LoVo (cell line): ENCODE measurements at regions not wholly inside any gene's neighbourhood (a gene's known extent, or its start where the extent isn't known, plus 50 kb on each side); places are given as distances from the start of the nearest gene placed in this dataset.
"Not testable (repeated sequence)": the region's sequence is repeated elsewhere in the genome, so short reads cannot be mapped to it uniquely, and the experiment has no call there.

ENCODE experiments used
- DNase-seq: peaks from one replicate; pipeline ENCODE4 v3.0.0-alpha.2; 2016; ENCODE audit warnings: low spot score

DNA sequence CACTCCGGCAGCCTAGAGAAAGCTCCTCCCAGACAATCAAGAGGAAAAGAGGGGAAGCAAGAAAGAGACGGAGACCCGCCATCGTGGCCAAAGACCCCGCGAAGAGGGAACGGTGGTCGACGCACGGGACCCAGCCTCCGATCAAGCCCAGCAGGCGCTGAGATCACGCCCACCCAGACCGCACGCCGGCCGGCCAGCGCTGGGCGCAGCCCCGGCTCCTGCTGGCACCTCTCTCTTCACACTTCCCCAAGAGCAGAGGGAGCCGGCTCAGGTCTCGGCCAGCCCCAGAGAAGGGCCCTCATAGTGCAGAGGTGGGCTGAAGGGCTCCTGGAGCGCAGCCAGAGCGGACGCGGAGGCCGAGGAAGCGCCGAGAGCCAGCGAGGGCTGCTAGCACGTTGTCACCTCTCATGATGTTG lies 918.4 kb upstream of the ADAMTS5 start:
- DNase-seq, result no peak

DNA sequence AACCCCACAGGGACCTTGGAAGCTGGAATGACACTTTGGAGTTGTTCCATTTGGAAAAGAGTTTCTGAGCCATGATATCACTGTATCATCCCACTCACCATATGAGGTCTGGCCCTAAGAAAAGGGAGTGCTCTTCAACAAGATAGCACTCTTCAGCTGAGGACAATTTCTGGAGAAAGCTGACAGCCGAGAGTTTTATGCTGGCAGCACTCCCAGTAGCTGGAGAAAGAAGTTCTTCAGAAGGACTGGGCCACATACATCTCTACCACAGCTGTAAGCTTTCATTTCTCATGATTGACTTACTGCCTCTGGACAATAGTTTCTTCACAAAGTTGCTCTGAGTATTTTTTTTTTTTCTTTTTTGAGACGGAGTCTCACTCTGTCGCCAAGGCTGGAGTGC lies 914.4 kb upstream of the ADAMTS5 start:
- not testable (repeated sequence) for DNase-seq

DNA sequence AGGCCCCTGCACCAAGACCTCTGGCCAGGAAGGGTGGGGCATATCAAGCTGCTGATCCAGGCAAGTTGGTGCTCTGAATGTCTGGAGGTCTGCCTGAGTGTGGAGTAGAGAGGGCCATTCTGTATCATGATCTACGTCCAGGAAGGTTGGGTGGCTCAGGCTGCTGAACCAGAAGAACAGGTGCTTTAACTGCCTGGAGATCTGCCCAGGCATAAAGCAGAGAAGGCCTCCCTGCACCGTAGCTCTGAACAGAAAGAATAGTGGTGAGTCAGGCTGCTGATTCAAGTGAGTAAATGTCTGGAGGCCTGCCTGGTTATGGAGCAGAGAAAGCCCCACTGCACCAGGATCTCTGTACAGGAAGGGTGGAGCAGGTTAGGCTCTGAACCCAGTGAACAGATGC lies 905.5 kb upstream of the ADAMTS5 start:
- not testable (repeated sequence) for DNase-seq

DNA sequence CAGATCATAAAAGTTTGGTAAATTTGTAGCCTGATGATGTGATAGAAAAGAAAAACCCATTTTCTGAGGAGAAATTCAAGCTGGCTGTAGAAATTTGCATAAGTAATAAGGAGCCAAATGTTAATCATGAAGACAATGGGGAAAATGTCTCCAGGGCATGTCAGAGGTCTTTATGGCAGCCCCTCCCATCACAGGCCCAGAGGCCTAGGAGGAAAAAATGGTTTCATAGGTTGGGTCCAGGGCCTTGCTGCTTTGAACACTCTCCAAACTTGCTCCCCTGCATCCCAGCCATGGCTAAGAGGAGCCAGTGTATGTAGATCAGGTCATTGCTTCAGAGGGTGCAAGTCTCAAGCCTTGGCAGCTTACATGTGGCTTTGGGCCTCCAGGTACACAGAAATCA lies 903.9 kb upstream of the ADAMTS5 start:
- not testable (repeated sequence) for DNase-seq

DNA sequence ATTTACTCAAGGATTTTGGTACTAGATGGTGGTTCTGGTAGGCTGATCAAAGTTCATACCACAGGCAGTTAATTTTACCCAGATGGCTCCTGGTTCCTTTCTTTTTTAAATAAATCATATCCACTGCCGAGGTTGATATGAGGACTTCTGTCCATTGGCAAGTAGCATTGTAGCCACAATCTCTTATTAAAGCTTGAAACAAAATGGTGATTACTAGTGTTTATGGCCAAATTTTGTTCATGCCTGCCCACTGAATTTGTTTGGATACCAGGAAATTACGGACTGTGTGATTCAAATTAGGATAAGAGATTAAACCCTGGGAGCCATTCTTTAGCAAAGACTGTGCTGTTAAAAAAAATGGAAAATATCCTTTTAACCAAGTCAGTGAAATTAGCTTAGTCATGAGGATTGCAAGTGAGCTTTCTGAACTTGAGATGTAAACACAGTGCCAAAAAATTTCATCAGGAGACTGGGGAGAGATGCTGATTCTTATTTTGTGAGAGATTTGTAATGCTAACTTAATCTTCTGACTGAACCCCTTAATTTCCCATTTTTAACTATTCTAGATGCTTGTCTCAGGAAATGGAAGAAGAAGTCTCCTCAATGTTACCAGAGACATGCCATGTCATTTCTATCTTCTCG lies 893.5 kb upstream of the ADAMTS5 start:
- not testable (repeated sequence) for DNase-seq

DNA sequence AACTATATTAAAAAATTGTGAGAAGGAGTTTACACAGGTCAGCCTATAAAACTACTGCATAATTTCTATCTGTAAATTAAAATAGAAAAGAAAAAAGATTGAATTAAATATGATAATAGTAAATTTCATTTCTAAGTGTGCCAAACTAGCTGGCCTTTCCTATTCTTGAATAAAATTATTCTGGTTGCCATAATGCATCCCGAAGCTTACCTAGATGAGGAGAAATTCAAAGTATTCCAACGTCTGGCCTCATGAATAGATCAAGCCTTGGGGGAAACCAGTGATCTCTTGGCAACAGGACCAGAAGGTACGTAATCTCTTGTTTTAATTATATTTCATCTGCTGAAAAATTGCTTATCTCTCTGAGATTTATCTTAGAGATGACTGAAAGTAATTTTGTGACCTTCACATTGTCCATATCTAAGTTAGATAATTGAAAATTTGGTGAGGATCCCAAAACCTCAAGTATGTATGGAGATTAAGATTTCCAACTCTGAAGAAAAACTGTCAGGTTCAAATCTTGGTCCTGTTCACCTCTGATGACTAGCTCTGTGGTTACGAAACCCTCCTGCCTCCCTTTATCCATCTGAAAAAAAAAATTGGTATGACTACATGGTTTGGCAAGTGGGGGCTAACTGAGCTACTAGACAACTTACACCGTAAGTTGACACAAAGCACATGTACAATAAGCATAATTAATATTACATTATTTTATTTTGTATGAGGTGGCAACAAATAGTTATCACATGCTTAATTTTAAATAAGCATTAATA lies 891.4 kb upstream of the ADAMTS5 start:
- not testable (repeated sequence) for DNase-seq

DNA sequence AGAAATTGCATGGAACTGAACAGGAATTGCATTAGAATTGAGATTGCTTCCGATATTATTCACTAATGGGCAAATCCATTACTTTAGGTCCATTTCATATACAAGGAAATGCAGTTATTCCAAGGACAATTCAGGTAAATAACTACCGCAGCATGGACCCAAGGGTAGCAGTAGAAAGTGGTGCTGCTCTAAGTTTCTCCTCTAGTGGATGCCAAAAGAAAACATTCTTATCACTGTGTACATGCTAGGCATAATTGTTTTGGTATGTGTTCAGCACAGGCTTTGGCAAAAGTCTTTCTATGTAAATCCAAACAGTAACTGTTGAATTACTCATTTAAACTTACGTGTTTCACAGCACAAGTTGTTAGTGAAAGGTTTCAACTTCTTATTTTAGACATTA lies 890.1 kb upstream of the ADAMTS5 start:
- DNase-seq, result not testable (repeated sequence)

DNA sequence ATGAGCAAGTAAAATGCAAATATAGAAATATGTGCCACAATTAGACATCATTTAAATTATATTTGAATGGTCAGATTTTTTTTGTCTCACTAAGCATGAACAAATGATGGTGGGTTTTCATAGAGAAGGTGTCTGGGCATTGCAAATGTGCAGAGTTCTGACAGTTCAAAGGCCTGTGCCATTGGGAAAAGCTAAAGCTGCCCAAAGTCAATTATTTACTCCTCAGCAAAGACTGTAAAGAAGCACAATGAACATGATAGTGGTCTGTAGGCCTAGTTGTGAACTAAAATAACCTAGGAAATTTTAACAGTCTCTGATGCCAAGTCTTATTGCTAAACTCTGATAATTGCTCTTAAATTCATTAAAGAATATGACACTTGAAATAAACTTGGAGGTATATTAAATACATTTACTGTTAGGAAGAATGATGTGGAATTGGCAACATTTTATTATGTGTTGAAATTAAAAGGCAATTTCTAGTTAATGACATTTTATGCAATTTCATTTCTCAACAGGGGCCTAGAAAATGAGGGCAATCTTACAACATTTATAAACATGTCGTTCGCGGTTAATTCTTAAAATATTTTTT lies 874.3 kb upstream of the ADAMTS5 start:
- DNase-seq, result no peak

DNA sequence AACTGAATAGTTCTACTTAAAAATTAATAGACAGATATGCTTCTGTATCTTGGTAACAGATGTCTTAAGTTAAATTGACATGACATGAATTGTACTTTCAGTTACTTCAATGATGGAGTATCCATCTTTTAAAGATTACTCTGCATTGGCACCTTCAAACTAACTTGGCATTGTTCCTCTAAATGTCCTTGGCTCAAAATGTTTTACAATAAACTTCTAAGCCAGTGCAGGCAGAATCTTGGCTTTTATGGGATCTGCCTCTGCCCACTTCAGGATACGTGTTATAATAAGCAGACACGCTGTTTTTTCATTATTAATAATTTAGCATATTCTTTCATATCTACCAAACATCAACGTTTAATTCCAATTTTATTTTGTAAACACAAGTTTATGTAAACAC lies 873.4 kb upstream of the ADAMTS5 start:
- no peak for DNase-seq

DNA sequence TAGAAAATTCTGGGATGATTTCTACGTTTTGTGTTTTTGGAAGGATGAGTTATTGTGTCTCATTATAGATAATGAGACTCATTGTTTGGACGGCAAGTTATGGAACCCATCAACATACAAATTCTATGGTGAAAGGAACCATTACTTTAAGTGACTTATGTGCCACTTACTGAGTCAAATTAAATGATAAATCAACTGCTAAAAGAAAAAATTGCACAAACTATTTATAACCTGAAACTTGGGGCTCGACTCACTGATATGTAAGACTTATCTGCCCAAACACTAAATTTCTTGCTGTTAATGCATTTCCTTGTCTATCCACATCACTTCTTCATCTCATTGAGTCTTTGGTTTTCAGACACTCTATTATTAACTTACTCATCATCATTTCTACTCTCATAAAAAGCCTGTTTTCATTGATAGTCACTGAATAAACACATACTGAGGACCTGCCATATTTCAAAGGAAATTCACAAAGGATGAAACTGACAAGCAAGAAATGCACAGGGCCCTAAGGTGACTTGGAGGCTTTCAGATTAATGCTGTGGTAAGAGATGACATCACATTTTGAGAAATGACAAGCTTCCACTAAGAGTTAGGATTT lies 872.7 kb upstream of the ADAMTS5 start:
- DNase-seq, result no peak

DNA sequence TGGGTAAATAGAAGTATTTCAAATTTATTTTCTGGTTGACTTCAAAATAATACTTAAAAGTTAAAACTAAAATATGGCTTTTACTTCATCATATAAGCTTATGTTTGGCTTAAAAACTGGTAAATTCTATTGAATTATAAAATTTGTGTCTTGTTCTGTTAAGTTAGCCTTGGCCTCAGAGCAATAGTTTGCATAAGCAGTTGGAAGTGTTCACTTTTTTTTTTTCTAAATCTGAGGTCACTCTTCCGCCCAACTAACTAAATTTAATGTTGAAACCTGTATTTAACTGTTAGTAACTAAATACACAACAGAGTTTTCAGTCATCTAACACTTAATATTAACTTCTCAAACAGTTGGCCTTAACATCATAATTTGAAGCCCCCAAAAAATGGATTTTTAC lies 871.7 kb upstream of the ADAMTS5 start:
- DNase-seq, result no peak

DNA sequence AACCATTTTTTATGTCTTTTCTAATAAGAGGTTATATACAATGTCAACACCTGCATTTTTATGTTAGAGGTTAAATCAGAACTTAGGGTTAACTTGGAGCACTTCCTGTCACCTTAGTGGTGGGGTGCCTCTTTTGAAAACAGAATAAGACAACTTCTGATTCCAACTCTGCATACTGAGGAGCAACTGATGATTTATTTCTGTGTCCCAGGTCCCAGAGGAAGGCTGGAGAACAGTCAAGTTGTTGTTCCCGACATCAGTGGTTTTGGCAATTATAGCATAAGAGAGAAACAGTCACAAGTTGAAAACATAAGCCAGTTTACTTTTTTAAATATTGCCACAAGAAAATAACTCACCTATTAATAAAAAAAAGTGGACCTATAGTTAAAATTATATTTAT lies 871.0 kb upstream of the ADAMTS5 start:
- no peak for DNase-seq

DNA sequence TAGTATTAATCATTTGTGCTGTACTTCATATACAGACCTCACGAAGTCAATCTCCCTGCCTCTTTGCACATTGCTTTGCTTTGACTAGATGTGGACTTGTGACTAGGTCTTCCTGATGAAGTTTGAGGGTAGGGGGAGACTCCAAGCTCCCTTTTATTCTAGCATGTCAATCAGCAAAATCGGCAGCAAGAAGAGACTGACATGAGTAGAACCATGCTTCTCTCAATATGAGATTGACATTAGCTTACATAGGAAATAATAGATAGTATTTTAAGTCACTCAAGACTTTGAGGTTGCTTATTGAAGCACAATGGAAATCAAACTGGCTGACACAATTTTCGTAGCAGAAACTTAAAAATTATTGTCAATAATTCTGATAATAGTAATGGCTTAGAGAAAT lies 866.4 kb upstream of the ADAMTS5 start:
- no peak for DNase-seq

DNA sequence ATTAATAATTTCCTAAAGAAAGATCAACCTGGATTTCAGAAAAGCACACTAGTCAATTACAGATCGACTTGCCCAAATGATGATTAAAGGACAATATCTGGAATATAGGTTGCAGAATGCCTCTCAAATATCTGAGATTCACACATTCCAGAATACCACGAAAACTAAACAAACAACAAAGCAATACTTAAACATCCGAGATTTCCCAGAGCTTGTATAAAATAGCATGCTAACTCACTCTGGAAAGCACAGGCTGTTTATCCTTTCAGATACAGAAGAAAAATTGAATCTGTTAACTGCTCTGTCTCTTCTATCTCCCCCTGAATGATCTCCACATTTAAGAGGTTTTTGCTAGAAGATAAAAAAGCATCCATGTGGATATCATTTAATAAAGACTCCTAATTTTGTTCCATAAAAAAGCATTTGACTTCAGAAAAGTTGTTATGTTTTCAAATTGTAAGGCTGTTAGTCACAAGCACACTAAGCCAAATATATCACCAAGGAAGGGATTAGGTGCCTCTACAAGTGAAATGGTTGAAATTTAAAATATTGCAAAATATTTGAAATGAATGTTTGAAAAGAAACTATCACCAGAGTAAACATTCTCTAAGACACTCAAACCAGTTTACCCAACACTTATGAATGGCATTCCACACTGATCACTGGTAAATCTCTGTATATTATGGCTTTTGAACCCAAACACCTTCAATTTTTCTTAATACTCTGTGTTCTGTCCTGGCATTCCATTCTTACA lies 865.1 kb upstream of the ADAMTS5 start:
- no peak for DNase-seq

DNA sequence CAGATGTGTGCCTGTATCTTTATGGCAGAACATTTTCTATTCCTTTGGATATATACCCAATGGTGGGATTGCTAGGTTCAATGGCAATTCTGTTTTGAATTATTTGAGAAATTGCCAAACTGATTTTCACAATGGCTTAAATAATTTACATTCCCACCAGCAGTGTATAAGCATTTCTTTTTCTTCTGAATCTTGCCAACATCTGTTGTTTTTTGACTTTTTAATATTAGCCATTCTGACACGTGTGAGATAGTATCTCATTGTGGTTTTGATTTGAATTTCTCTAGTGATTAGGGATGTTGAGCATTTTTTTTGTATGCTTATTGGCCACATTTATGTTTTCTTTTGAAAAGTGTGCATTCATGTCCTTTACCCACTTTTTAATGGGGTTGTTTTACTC lies 864.3 kb upstream of the ADAMTS5 start:
- DNase-seq, result no peak

DNA sequence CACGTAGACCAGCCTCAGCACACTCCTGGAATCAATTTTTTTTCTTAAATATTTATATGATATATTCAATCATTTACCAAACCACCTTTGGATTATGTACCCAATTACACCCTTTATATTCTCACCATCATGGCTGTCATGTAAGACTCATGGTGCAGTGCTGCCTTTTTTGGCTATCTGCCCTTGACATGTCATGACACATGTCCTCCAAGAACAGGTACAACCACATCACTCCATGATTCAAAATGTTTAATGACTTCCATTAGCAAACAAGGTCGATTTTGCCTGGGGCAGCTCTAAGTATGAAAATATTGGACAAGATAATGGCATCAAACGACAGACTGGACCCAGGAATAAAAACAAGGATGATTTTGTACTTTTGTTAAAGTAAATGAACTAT lies 861.1 kb upstream of the ADAMTS5 start:
- DNase-seq, result no peak

DNA sequence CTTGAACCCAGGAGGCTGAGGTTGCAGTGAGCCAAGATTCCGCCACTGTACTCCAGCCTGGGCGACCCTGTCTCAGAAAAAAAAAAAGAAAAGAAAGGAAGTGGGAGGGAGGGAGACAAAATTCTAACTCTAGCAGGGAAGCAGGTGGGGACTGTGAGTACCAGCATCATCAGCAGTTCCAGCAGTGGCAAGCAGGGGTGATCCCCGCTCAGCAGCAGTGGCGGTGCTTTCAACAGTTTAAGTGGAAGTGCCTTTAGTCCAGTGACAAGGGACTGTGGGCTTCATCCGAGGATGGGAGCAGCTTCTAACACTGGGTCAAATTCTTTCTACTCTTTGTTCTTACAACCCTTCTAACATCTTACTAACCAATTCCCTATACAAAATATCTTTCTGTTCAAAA lies 858.1 kb upstream of the ADAMTS5 start:
- no peak for DNase-seq

DNA sequence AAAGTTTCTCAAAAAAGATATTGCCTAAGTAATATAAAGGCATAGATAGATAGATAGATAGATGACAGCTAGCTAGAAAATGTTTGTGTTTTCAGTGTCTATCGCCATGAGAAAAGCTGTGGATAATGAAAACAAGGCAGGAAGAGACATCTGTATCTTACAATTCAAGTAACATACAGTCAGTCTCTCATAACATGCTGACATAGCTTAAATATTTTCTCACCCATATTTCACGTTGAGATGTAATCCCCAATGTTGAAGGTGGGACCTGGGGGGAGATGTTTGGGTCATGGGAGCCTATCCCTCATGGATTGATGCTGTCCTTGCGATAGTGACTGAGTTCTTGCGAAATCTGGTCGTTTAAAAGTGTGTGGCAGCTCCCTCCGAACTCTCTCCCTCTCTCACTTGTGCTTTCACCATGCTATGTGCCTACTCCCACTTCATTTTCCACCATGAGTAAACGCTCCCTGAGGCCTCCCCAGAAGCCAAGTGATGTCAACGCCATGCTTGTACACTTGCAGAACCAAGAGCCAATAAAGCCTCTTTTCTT lies 856.8 kb upstream of the ADAMTS5 start:
- no peak for DNase-seq

DNA sequence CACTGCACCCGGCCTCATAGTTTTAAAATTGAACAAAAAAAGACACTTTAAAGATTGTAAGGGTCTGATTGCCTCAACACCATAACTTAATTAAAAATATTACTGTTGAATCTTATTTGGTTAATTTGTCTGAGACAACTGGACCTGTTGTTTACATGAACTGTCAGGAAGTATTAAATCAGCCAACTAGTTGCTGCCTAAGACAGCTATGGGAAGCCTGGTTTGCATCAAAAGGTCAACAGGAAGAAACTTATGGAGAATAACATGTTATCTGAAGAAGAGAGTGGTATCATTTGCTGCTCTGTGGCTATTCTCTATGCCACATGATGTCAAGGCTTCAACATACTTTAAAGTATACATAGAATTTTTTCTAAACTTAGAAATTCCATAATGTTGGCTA lies 853.5 kb upstream of the ADAMTS5 start:
- DNase-seq, result no peak

DNA sequence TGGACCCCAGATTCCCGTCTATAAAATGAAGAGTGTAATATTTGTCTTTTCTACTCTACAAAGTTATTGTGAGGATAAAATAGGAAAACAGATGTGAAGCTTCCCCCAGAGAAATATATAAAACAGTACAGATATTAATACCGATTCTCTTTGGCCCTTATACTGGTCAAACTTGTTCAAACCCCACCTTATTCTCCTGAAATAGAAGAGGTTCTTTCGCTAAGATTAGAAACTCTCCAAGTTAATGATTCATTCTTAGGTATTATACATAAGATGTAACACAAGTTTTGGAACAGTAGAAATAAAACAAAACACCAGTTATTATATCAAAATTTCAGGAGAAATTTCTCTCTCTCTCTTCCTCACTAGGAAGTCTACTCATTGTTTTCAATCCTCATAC lies 852.4 kb upstream of the ADAMTS5 start:
- no peak for DNase-seq

DNA sequence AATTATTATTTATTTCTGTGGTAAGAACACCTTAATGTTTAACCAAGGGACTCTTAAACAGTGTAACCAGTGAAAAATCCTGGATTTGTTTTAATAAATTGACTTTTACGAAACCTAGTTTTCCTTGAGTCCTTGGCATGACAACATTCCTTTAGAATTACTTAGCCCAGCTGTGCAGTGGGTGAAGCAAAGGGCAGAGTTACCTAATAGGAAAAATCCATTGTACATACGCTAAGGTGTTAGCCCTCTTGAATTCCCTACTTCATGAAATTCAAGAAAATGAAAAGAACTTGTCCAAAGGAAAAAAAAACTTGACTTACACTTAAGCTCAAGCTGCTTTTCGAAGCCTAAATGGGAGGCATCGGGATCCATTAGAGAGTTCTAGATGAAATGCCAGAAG lies 852.0 kb upstream of the ADAMTS5 start:
- no peak for DNase-seq
